ENCODE measurements at regions not wholly inside any gene's neighbourhood (a gene's known extent, or its start where the extent isn't known, plus 50 kb on each side); places are given as distances from the start of the nearest gene placed in this dataset.
"Not testable (repeated sequence)": the region's sequence is repeated elsewhere in the genome, so short reads cannot be mapped to it uniquely, and the experiment has no call there.

GRCh38 chr16:33657717-33658116 lies 198.3 kb downstream of the TP53TG3F start:
- TF ChIP-seq, protein P1, sequence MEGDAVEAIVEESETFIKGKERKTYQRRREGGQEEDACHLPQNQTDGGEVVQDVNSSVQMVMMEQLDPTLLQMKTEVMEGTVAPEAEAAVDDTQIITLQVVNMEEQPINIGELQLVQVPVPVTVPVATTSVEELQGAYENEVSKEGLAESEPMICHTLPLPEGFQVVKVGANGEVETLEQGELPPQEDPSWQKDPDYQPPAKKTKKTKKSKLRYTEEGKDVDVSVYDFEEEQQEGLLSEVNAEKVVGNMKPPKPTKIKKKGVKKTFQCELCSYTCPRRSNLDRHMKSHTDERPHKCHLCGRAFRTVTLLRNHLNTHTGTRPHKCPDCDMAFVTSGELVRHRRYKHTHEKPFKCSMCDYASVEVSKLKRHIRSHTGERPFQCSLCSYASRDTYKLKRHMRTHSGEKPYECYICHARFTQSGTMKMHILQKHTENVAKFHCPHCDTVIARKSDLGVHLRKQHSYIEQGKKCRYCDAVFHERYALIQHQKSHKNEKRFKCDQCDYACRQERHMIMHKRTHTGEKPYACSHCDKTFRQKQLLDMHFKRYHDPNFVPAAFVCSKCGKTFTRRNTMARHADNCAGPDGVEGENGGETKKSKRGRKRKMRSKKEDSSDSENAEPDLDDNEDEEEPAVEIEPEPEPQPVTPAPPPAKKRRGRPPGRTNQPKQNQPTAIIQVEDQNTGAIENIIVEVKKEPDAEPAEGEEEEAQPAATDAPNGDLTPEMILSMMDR (IDR thresholded peaks at IDR 0.05) = not testable (repeated sequence)
- TF ChIP-seq POLR2A (IDR thresholded peaks at IDR 0.05) = not testable (repeated sequence)

All from vagina (tissue), 2 donors.